Spleen (tissue), 11 donors: ENCODE measurements at regions not wholly inside any gene's neighbourhood (a gene's known extent, or its start where the extent isn't known, plus 50 kb on each side); places are given as distances from the start of the nearest gene placed in this dataset.

ENCODE experiments used
- DNase-seq: peaks from one replicate; pipeline ENCODE4 v3.0.0-alpha.2; 2020
- H3K27ac ChIP-seq, 8 donors: fragments of 200-600 bp; sonication (generic) in 7 of 8; 1 replicate in 4 of 8; 2 replicates in 4 of 8; pipeline versions ENCODE4 v1.5.0 to v1.8.0; 2016 to 2021; ENCODE audit warnings: inconsistent platforms in 4 of 8, mild to moderate bottlenecking in 4 of 8, moderate library complexity in 1 of 8
- H3K27me3 ChIP-seq, 7 donors: fragments of 200-600 bp; sonication (generic) in 6 of 7; replicated peaks in 1 of 7; 1 replicate in 4 of 7; 2 replicates in 3 of 7; pipeline versions ENCODE4 v1.5.0 to v1.8.0; 2016 to 2021; ENCODE audit warnings: inconsistent platforms in 3 of 7, mild to moderate bottlenecking in 1 of 7
- H3K36me3 ChIP-seq, 6 donors: fragments of 200-600 bp; sonication (generic) in 5 of 6; 1 replicate in 4 of 6; 2 replicates in 2 of 6; pipeline versions ENCODE4 v1.5.0 to v1.8.0; 2016 to 2021; ENCODE audit warnings: inconsistent platforms in 2 of 6
- H3K4me1 ChIP-seq, 6 donors: fragments of 200-600 bp; sonication (generic) in 5 of 6; 1 replicate in 3 of 6; 2 replicates in 3 of 6; pipeline versions ENCODE4 v1.5.0 to v1.8.0; 2016 to 2021; ENCODE audit warnings: inconsistent platforms in 3 of 6
- H3K4me3 ChIP-seq, 8 donors: fragments of 200-600 bp; sonication (generic) in 7 of 8; 1 replicate in 4 of 8; 2 replicates in 4 of 8; pipeline versions ENCODE4 v1.5.0 to v1.8.0; 2016 to 2021; ENCODE audit warnings: inconsistent platforms in 4 of 8, mild to moderate bottlenecking in 4 of 8, moderate library complexity in 2 of 8
- H3K9me3 ChIP-seq, 8 donors: fragments of 200-600 bp; sonication (generic) in 7 of 8; 1 replicate in 4 of 8; 2 replicates in 4 of 8; pipeline versions ENCODE4 v1.5.0 to v1.8.0; 2016 to 2021; ENCODE audit warnings: inconsistent platforms in 4 of 8
- POLR2A ChIP-seq, 3 donors: fragments of 450-650 bp; IDR thresholded peaks; one replicate each; pipeline ENCODE4 v1.5.1; 2017; ENCODE audit warnings: antibody characterized with exemption in 3 of 3, mild to moderate bottlenecking in 1 of 3
- POLR2AphosphoS5 ChIP-seq, 3 donors: sonication (generic); formaldehyde crosslinking; IDR thresholded peaks; one replicate each; pipeline ENCODE4 v1.5.1; 2017; ENCODE audit warnings: antibody characterized with exemption in 3 of 3
- WGBS, 5 donors: extraction: QIAGEN DNeasy Blood & Tissue Kit in 3 of 5; methylation state at CpG; one replicate each; pipeline versions ENCODE4 v1.1.5 to v1.1.7; 2013 to 2018; 5-methylcytosine and 5-hydroxymethylcytosine counted together
- intact Hi-C: fragments of 100-400 bp; cut with DNase I; formaldehyde crosslinking; loops from one replicate; pipeline ENCODE4 v1.15.0; 2023; ENCODE audit warnings: low total_unique reads
- TF ChIP-seq, protein P1 (sequence below), 11 experiments: fragments of 200-600 bp in 7 of 11; fragments of 450-650 bp in 4 of 11; sonication (generic) in 4 of 11; IDR thresholded peaks in 8 of 11; conservative IDR thresholded peaks in 3 of 11; 1 replicate in 7 of 11; 2 replicates in 4 of 11; pipeline versions ENCODE4 v1.4.0 to v1.8.0; 2016 to 2021; ENCODE audit warnings: antibody characterized with exemption in 11 of 11, inconsistent platforms in 4 of 11, mild to moderate bottlenecking in 1 of 11
- donor health status: healthy with polysubstance abuse.
- donor health status: DM: no; HTN: no; CAD: no; lungs with moderate emphysema.
- donor health status: DM: no; HTN: no; CAD: no.
- donor health status: Bipolar disorder and iron deficiency.
- donor health status: healthy.
- donor health status: DM: no; HTN: no; CAD: no.
- donor health status: DM: yes; HTN: yes; CAD: no.

- intact Hi-C loops = no loop called here
- DNase-seq = no peak
- 74 to 83% (median 80%) methylated on average over 11 of the region's 11 CpGs for WGBS, 5 donors
- TF ChIP-seq, protein P1, sequence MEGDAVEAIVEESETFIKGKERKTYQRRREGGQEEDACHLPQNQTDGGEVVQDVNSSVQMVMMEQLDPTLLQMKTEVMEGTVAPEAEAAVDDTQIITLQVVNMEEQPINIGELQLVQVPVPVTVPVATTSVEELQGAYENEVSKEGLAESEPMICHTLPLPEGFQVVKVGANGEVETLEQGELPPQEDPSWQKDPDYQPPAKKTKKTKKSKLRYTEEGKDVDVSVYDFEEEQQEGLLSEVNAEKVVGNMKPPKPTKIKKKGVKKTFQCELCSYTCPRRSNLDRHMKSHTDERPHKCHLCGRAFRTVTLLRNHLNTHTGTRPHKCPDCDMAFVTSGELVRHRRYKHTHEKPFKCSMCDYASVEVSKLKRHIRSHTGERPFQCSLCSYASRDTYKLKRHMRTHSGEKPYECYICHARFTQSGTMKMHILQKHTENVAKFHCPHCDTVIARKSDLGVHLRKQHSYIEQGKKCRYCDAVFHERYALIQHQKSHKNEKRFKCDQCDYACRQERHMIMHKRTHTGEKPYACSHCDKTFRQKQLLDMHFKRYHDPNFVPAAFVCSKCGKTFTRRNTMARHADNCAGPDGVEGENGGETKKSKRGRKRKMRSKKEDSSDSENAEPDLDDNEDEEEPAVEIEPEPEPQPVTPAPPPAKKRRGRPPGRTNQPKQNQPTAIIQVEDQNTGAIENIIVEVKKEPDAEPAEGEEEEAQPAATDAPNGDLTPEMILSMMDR (IDR thresholded peaks at IDR 0.05 in 8 of 11, conservative IDR thresholded peaks at IDR 0.05 in 3 of 11) = no peak
- TF ChIP-seq POLR2A (IDR thresholded peaks at IDR 0.05) (no peak), POLR2AphosphoS5 (IDR thresholded peaks at IDR 0.05) (no peak)
- no peak overlapping the region for H3K27ac ChIP-seq
- no peaks in the 10 kb centered on the region for H3K4me1 ChIP-seq
- no peaks in the 10 kb centered on the region for H3K9me3 ChIP-seq
- no peaks in the 10 kb centered on the region for H3K36me3 ChIP-seq
- no peak overlapping the region for H3K4me3 ChIP-seq
- no peaks in the 10 kb centered on the region for H3K27me3 ChIP-seq
Measured at GRCh38 chr2:228798458-228799207, 472.5 kb downstream of the PID1 start.

GRCh38 chr2:228796386-228796785 is 474.7 kb downstream of the PID1 start:
- intact Hi-C loops = no loop called here
- Histone ChIP-seq H3K4me3 (no peak overlapping the region), H3K9me3 (peaks cover 0 to 5% (median 0%) of the 10 kb centered on the region in 8 donors), H3K36me3 (no peaks in the 10 kb centered on the region), H3K4me1 (no peaks in the 10 kb centered on the region), H3K27me3 (no peaks in the 10 kb centered on the region), H3K27ac (no peak overlapping the region)
- WGBS, 5 donors = 61 to 78% (median 67%) methylated on average over 2 of the region's 2 CpGs
- DNase-seq = no peak
- TF ChIP-seq POLR2AphosphoS5 (IDR thresholded peaks at IDR 0.05) (no peak), POLR2A (IDR thresholded peaks at IDR 0.05) (no peak)
- TF ChIP-seq, protein P1 (IDR thresholded peaks at IDR 0.05 in 8 of 11, conservative IDR thresholded peaks at IDR 0.05 in 3 of 11) = no peak

DNA sequence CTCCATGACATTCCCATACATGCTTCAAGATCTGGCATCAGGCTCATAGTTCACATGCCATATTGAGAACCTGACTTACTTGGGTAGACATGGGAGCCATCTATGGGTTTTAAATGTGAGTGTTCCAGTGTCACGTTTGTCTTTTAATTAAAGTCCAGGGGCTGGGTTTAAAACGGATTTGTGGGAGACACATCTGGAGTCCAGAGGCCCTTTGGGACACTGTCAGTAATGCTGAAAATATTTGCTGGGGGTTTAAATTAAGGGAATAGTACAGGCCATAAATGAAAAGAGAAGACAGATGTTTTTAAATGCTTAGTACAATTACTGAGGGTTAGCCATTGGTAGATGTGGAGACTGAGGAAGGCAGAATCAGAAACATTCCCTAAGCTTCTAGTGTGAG is 478.0 kb downstream of the PID1 start:
- no peaks in the 10 kb centered on the region for H3K36me3 ChIP-seq
- H3K4me1 ChIP-seq = no peaks in the 10 kb centered on the region
- TF ChIP-seq, protein P1 (IDR thresholded peaks at IDR 0.05 in 8 of 11, conservative IDR thresholded peaks at IDR 0.05 in 3 of 11) = no peak
- TF ChIP-seq POLR2AphosphoS5 (IDR thresholded peaks at IDR 0.05) (no peak), POLR2A (IDR thresholded peaks at IDR 0.05) (no peak)
- no peak overlapping the region for H3K4me3 ChIP-seq
- no peak overlapping the region for H3K27ac ChIP-seq
- WGBS, 5 donors = 64 to 82% (median 72%) methylated on average over 2 of the region's 2 CpGs
- intact Hi-C loops = no loop called here
- peaks cover 0 to 13% (median 0%) of the 10 kb centered on the region in 8 donors for H3K9me3 ChIP-seq
- no peak for DNase-seq
- H3K27me3 ChIP-seq = no peaks in the 10 kb centered on the region

GRCh38 chr2:228786901-228787300 is 484.2 kb downstream of the PID1 start:
- intact Hi-C loops = no loop called here

More at GRCh38 chr2:228786901-228787300, 484.2 kb downstream of the PID1 start:
- no peaks in the 10 kb centered on the region for H3K27me3 ChIP-seq
- no peaks in the 10 kb centered on the region for H3K36me3 ChIP-seq
- no peak overlapping the region for H3K4me3 ChIP-seq
- no peaks in the 10 kb centered on the region for H3K4me1 ChIP-seq
- no peak for TF ChIP-seq POLR2AphosphoS5 (IDR thresholded peaks at IDR 0.05)
- TF ChIP-seq, protein P1 (IDR thresholded peaks at IDR 0.05 in 8 of 11, conservative IDR thresholded peaks at IDR 0.05 in 3 of 11) = no peak
- TF ChIP-seq POLR2A (IDR thresholded peaks at IDR 0.05) = no peak
- 74 to 83% (median 79%) methylated on average over 6 of the region's 6 CpGs for WGBS, 5 donors
- H3K9me3 ChIP-seq = peaks cover 0 to 23% (median 7%) of the 10 kb centered on the region in 8 donors
- DNase-seq = no peak
- H3K27ac ChIP-seq = no peak overlapping the region
